ENCODE measurements at regions not wholly inside any gene's neighbourhood (a gene's known extent, or its start where the extent isn't known, plus 50 kb on each side); places are given as distances from the start of the nearest gene placed in this dataset.
"Not testable (repeated sequence)": the region's sequence is repeated elsewhere in the genome, so short reads cannot be mapped to it uniquely, and the experiment has no call there.

DNA sequence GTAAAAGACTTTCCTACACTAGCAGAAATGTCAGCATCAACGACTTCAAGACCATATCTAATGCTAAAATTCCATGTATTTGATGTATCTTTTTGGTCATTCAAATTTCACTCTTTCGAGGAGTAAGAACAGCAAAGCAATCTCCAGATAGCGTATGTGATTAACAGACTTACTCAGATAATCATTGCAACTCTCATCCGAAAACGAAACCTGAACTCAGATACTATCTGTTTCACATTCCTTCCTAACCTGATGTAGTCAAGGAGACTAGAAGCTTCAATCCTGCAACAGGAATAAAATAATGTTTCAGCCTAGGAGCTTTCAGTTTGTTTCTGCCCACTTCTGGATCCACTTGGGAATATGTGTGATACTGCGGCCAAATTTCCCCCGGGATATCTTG, 286.3 kb downstream of the NUAK1 start:
- no peak for DNase-seq

DNA sequence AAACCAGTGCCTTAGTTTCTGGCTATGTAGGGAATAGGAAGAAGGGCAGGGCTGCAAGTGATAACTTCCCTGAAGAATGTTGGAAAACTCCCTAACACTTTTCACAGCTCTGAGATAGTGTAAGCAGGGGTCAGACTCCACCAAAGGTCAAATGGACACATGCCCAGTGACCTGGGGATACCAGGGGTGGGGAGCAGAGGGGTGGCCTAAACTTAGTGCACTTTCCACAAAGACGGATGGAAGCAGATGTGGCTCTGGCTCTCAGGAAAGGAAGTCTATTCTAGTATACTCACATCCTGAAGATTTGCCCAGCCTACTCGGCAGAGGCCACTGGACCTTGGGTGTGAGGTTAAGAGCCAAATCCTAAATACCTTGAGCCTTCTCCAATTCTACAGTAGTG, 285.8 kb downstream of the NUAK1 start:
- DNase-seq: no peak

DNA sequence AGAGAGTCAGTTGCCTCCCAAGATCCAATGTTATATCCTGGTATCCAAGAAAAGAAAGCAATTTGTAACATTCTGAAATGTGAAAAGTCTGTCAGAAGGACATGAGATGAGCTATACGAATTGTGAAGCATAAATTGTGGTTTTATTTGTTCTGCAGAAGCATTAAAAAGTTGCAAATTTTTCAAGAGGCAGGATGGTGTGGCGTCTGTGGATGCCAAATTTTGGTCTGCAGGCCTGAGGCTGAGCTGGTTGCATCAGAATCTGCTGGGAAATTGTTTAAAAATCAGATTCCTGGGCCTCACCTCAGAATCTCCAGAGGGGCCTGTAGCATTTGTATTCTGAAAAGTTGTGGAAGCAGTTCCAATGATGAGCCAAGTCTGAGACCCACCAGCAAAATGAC, 284.7 kb downstream of the NUAK1 start:
- no peak for DNase-seq

DNA sequence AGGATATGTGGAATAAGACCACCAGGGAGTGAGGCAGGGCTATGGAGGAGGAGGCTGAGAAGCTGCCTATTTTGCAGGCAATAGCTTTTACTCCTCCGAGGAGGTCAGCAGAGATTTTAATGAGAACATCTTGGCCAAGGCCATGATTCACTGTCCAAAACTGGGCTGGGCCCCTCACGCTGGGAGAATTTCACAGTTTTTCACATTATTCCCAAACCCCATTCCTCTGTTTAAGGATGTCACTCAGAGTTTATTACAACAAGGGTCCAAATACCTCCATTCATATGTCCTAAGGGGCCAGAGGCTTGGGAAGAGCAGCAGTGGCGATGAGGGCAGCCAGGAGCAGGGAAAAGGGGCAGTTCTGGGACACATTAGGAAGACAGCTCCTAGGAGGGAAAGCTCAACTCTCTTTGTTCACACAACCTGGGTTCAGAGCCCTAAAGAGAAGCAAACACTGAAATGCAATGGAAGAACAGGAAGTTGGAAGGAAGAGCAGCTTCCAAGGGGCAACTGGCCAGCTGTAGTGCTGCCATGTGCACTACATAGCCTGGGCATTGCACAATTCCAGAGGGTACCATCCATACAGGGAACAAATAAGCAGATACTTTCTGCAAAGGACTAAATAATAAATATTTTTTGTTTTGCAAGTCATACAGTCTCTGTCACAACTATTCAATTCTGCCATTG, 283.2 kb downstream of the NUAK1 start:
- DNase-seq: no peak

DNA sequence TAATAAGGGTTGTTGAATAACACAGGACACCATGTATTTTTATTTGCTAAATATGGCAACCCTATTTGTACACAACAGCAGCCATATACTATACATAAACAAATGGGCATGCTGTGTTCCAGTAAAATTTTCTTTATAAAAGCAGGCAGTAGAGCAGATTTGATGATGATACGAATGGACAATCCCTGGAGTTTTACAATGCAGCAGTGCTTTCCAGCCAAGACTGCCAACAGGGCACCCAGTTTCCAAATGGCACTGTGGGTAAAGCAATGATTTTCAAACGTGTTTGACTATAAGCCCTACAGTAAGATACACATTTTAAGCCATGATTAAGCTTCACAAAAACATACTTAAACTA, 282.7 kb downstream of the NUAK1 start:
- DNase-seq: no peak

GRCh38 chr12:105858981-105859710, 279.6 kb downstream of the NUAK1 start:
- DNase-seq: no peak

DNA sequence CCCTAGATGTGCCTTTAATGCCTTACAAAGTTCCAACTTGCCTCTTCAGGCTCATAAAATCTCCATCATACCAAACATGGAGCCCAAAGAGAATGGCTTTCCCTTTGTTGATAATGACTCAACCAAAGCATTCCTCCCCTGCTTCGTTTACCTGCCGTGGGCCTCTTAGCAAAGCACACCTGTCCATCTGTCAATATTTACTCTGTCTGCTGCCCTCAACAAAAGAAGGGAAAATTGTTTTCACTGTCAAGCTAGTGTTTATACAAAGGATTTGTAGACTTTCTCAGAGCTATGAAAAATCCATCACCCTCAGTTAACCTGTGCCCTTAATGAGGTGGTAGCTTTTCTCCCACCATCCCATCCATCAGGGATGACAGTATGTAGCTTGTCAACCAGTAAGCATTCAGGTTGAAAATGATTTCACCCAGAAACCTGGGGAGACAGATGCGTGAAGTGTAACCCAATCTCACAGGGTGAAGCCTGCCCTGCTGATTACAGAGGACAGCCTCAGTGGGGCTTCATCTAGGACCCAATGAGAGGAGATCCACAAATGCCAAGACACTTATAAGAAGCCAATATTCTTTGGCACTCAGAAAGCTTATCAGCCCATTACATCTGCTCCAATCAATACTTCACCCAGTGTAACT, 278.1 kb downstream of the NUAK1 start:
- peak; percentile 99 for DNase-seq

DNA sequence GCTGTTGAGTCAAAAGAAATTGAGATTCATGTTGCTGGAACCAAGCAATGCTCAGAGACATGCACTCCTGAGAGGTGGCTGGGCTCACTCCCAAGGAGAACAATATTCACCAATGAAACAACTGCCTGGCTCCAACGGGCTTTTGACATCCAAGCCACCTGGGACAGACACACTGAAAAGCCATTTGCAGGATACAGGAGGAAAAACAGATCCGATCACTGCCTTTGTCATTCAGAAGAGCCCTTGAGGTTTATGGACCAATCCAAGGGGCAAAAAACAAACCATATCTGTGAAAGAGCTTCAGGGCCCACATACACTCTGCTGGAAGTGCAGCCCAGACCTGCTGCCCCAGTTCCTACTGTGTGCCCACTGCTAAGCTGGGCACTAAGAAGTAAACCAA, 277.5 kb downstream of the NUAK1 start:
- peak; percentile 91 for DNase-seq

GRCh38 chr12:105862163-105862821, 276.5 kb downstream of the NUAK1 start:
- DNase-seq: no peak

- no peak for DNase-seq
These were observed 274.4 kb downstream of the NUAK1 start for GRCh38 chr12:105864316-105864715.

- no peak for DNase-seq
These were observed 273.9 kb downstream of the NUAK1 start for GRCh38 chr12:105864901-105865300.

GRCh38 chr12:105865886-105866285, 272.9 kb downstream of the NUAK1 start:
- DNase-seq: no peak

DNA sequence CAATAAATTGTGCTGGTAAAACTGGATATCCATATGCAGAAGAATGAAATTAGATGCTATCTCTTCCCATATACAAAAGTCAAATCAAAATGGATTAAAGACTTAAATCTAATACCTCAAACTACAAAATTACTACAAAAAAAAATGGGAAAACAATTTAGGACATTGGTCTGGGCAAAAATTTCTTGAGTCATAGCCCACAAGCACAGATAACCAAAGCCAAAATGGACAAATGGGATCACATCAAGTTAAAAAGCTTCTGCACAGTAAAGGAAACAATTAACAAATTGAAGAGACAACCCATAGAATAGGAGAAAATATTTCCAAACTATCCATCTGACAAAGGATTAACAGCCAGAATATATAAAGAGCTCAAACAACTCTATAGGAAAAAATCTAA, 264.6 kb downstream of the NUAK1 start:
- DNase-seq: no peak

DNA sequence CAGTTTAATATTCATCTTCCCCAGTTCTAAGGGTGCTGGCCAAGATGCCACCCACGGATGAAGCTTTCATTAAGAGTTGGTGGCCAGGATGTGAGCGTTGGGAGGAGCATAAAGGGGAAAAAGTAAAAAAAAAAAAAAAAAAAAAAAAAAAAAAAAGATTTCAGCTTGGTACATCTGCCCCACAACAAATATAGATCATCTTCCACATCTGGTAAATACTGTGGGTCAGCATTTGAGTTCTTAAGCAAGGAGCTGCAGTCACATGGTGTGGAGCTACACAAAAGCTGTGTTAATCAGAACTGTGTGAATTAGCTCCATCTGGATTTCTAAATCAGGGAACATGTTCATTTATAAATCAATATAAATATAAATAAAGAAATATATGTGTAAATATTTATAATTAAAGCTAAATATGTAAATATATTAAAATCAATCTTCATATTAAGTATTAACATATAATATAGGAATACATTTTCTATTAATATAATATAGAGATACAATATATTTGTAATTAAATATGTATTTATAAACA, 262.3 kb downstream of the NUAK1 start:
- DNase-seq: no peak

- DNase-seq: no peak
These were observed 259.8 kb downstream of the NUAK1 start for GRCh38 chr12:105878964-105879363.

DNA sequence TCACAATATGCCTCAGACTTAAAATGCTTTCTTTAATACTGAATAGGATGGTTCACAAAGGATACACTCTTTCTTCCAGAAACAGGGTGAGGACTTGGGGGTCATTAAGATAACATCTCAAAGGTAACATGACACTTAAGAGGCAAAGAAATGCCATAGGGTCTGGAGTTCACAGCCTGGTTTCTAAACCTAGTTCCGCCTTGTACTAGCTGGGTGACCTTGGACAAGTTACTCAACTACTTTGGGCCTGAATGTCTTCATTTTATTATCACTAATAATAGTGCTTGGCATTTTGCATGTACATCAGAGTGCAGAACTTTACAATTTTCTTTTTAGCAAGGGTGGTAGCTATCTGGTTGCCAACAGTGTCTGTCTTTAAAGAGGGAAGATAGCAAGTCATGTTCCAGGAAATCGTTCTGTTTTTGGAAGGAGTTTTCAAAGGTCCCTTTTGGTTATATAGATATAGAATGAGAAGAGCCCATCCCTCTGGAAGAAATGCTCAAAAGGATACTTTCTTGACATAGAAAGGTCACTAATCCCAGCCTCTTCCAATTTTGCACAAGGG, 257.8 kb downstream of the NUAK1 start:
- DNase-seq: no peak

GRCh38 chr12:105882404-105882803, 256.4 kb downstream of the NUAK1 start:
- DNase-seq: no peak

GRCh38 chr12:105887131-105887530, 251.6 kb downstream of the NUAK1 start:
- no peak for DNase-seq

- no peak for DNase-seq
These were observed 250.1 kb downstream of the NUAK1 start for GRCh38 chr12:105888696-105889095.

DNA sequence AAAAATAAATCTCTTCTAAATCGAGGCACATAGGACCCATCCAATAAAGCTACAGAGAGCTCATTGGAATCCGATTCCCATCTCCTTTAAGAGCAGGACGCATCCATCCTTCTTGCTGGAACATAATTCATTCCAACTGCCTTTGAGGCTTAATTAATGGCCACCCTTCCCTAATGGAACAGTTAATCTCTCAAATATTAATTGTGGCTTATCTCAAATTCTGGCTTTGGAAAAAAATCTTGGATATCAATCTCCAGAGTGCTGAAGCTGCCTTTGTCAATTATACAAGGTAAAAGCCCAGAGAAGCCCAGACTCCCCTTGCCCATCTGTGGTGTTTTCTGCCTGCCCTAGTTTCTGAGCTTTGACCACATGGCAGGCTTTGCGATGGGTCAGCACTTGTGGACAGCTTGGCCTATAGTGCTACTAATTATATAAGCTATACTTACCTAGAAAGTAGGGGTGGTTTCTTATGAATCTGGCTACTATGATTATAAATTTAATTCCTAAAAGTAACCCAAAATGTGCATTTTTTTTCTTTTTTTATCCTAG, 246.3 kb downstream of the NUAK1 start:
- no peak for DNase-seq

DNA sequence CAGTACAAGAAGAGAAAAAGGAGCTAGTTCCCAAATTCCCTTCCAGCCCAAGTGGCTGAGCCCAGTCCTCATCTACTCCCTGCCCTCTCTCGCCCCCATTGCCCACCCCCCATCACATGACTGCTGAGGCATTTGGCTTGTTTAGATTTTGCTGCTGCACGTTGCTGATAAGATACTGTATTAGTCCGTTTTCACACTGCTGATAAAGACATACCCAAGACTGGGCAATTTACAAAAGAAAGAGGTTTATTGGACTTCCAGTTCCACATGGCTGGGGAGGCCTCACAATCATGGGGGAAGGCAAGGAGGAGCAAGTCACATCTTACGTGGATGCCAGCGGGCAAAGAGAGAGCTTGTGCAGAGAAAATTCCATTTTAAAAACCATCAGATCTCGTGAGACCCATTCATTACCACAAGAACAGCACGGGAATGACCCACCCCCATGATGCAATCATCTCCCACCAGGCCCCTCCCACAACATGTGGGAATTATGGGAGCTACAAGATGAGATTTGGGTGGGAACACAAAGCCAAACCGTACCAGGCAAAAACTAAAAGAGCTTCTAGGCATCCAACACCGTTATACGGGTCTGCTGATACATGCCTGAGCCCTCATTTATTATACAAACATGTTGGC, 243.4 kb downstream of the NUAK1 start:
- DNase-seq: not testable (repeated sequence)

GRCh38 chr12:105897311-105897725, 241.4 kb downstream of the NUAK1 start:
- DNase-seq: no peak
